K562 (cell line): ENCODE measurements at regions not wholly inside any gene's neighbourhood (a gene's known extent, or its start where the extent isn't known, plus 50 kb on each side); places are given as distances from the start of the nearest gene placed in this dataset.

ENCODE experiments used
- ATAC-seq: fragments of 200-7000 bp; cut with Tn5 transposase; 3 replicates; pipeline ENCODE4 v1.9.1; 2020; ENCODE audit warnings: moderate library complexity
- BruUV-seq: library from RNA; stranded (reverse); fragments of 400-500 nt; replicated peaks from 2 replicates; lab custom pipeline; 2021; lab: Mats Ljungman, UMichigan
- CTCF ChIA-PET: fragments of 300-600 bp; formaldehyde crosslinking; extraction: SDS; loops from one replicate; lab custom pipeline; 2021; ENCODE audit warnings: low intra/inter-chr PET ratio; lab: Yijun Ruan, JAX
- POLR2A ChIA-PET: fragments of 300-600, 350-650 bp; sonication (Branson Sonifier 250); formaldehyde crosslinking; extraction: SDS; loops from one replicate; lab custom pipeline; 2021; ENCODE audit warnings: antibody characterized with exemption, inconsistent platforms; lab: Yijun Ruan, JAX
- DNase-seq, 4 experiments: peaks; one replicate each; pipeline versions ENCODE4 v3.0.0 to v3.0.0-alpha.2; 2011 to 2018; ENCODE audit warnings: low spot score in 3 of 4, mixed read lengths in 3 of 4; ENCODE audit errors: extremely low read depth in 1 of 4
- FAIRE-seq: peaks from 2 replicates; lab custom pipeline; 2011; peaks lifted over from hg19 to GRCh38; lab: Jason Lieb, UNC
- H2AFZ ChIP-seq: 2 replicates; pipeline ENCODE4 v1.6.0; 2011; ENCODE audit warnings: low read depth, low read length, control low read depth, inconsistent platforms
- H3K27ac ChIP-seq: fragments of 200-600 bp; 3 replicates; pipeline ENCODE4 v1.8.0; 2011; ENCODE audit warnings: low read depth, mild to moderate bottlenecking, control low read depth, inconsistent platforms, low read length, moderate library complexity, mixed read lengths; ENCODE audit errors: extremely low read depth
- H3K27me3 ChIP-seq, 2 experiments: fragments of 300-600 bp in 1 of 2; 2 replicates in 1 of 2; 3 replicates in 1 of 2; pipeline versions ENCODE4 v1.6.0 to v1.8.0; 2011; ENCODE audit warnings: inconsistent platforms in 2 of 2, low read length in 2 of 2, mild to moderate bottlenecking in 1 of 2, mixed read lengths in 1 of 2, moderate library complexity in 1 of 2; ENCODE audit not compliant: control insufficient read depth in 2 of 2, insufficient read depth in 2 of 2
- H3K36me3 ChIP-seq: fragments of 300-600 bp; 3 replicates; pipeline ENCODE4 v1.8.0; 2011; ENCODE audit warnings: mild to moderate bottlenecking, low read length, inconsistent platforms; ENCODE audit not compliant: control insufficient read depth, insufficient read depth
- H3K4me1 ChIP-seq, 2 experiments: fragments of 200-600 bp in 1 of 2; replicated peaks in 1 of 2; 2 replicates in 1 of 2; 3 replicates in 1 of 2; pipeline versions ENCODE4 v1.5.1 to v1.8.0; 2011; ENCODE audit warnings: inconsistent platforms in 2 of 2, low read length in 2 of 2, mild to moderate bottlenecking in 1 of 2, mixed read lengths in 1 of 2, moderate library complexity in 1 of 2; ENCODE audit not compliant: control insufficient read depth in 2 of 2, insufficient read depth in 2 of 2
- H3K4me2 ChIP-seq: 2 replicates; pipeline ENCODE4 v1.6.1; 2011; ENCODE audit warnings: low read length, control low read depth, inconsistent platforms, mixed read lengths; ENCODE audit not compliant: insufficient read depth
- H3K4me3 ChIP-seq: fragments of 200-600 bp; sonication (generic), shearing (Covaris generic); 2 replicates; pipeline ENCODE4 v1.5.1; 2016; ENCODE audit warnings: control low read depth, inconsistent platforms
- H3K79me2 ChIP-seq: fragments of 200-600 bp; 3 replicates; pipeline ENCODE4 v1.8.0; 2011; ENCODE audit warnings: low read length, inconsistent platforms; ENCODE audit not compliant: control insufficient read depth, insufficient read depth
- H3K9ac ChIP-seq, 2 experiments: 2 replicates each; pipeline versions ENCODE4 v1.6.0 to v1.6.1; 2011; ENCODE audit warnings: low read depth in 2 of 2, low read length in 2 of 2, control low read depth in 1 of 2, inconsistent platforms in 1 of 2, mild to moderate bottlenecking in 1 of 2, mixed read lengths in 1 of 2; ENCODE audit not compliant: insufficient read depth in 1 of 2
- H3K9me1 ChIP-seq: one replicate; pipeline ENCODE4 v1.6.0; 2011; ENCODE audit warnings: inconsistent platforms, mild to moderate bottlenecking, low read length, moderate library complexity; ENCODE audit not compliant: control insufficient read depth, insufficient read depth
- H3K9me3 ChIP-seq: replicated peaks from 2 replicates; pipeline ENCODE4 v1.5.1; 2011; ENCODE audit warnings: low read depth, low read length, inconsistent platforms; ENCODE audit not compliant: control insufficient read depth, insufficient read depth
- H4K20me1 ChIP-seq: replicated peaks from 2 replicates; pipeline ENCODE4 v1.6.1; 2011; ENCODE audit warnings: low read length, inconsistent platforms, mixed read lengths; ENCODE audit not compliant: control insufficient read depth, insufficient read depth
- HMGN3 ChIP-seq: IDR thresholded peaks from 2 replicates; pipeline ENCODE4 v1.6.1; 2011; ENCODE audit warnings: borderline replicate concordance, low read depth, mild to moderate bottlenecking, mixed read lengths, low read length; ENCODE audit not compliant: insufficient read length; ENCODE audit errors: extremely low read depth
- JUND ChIP-seq, 2 experiments: IDR thresholded peaks; 2 replicates in 1 of 2; 3 replicates in 1 of 2; pipeline ENCODE4 v1.6.1; 2011; ENCODE audit warnings: borderline replicate concordance in 2 of 2, low read depth in 2 of 2, low read length in 2 of 2, improper control_type of control experiment in 1 of 2, missing biosample characterization in 1 of 2, missing genetic modification characterization in 1 of 2, missing genetic modification reagents in 1 of 2
- KAT8 ChIP-seq: fragments of 450-650 bp; IDR thresholded peaks from 2 replicates; pipeline ENCODE4 v1.6.1; 2016; ENCODE audit warnings: low read depth, mild to moderate bottlenecking
- MAFF ChIP-seq: IDR thresholded peaks from 2 replicates; pipeline ENCODE4 v1.6.1; 2012; ENCODE audit warnings: low read length, improper control_type of control experiment
- MLX ChIP-seq, 2 experiments: fragments of 450-650 bp in 1 of 2; sonication (generic) in 1 of 2; formaldehyde crosslinking; conservative IDR thresholded peaks; 2 replicates each; pipeline versions ENCODE4 v1.4.0 to v1.8.1; 2020 to 2022; ENCODE audit warnings: mild to moderate bottlenecking in 1 of 2, missing genetic modification reagents in 1 of 2
- RFX5 ChIP-seq: IDR thresholded peaks from 2 replicates; pipeline ENCODE4 v1.6.1; 2011; ENCODE audit warnings: low read depth, mild to moderate bottlenecking, improper control_type of control experiment, low read length
- SNRNP70 ChIP-seq: fragments of 200-400 bp; formaldehyde crosslinking; optimal IDR thresholded peaks from 2 replicates; pipeline ENCODE3; 2017; ENCODE audit warnings: low read depth, low read length
- SREBF1 ChIP-seq: fragments of 150-350 bp; IDR thresholded peaks from 2 replicates; pipeline ENCODE4 v1.6.1; 2014; ENCODE audit warnings: antibody characterized with exemption, low read depth, low read length, borderline replicate concordance
- SREBF2 ChIP-seq: sonication (generic); formaldehyde crosslinking; IDR thresholded peaks from 2 replicates; pipeline ENCODE4 v1.4.0; 2020; ENCODE audit warnings: mild to moderate bottlenecking, missing genetic modification reagents
- ZNF253 ChIP-seq: fragments of 250-450 bp; sonication (Bioruptor Pico); conservative IDR thresholded peaks from 2 replicates; pipeline ENCODE4 v1.6.1; 2021; ENCODE audit warnings: mild to moderate bottlenecking
- ZNF445 ChIP-seq: fragments of 250-450 bp; sonication (Bioruptor Pico); IDR thresholded peaks from 2 replicates; pipeline ENCODE4 v1.4.0; 2020; ENCODE audit warnings: low read depth, mild to moderate bottlenecking, moderate library complexity
- WGBS: fragments of 100-300 bp; shearing (Covaris generic); methylation state at CpG from one replicate; pipeline ENCODE4 v1.1.6; 2016; ENCODE audit warnings: low coverage, mixed read lengths; ENCODE audit not compliant: insufficient coverage; ENCODE audit errors: missing lambda C conversion rate; 5-methylcytosine and 5-hydroxymethylcytosine counted together
- in situ Hi-C: fragments of 300-500 bp; cut with MboI; formaldehyde crosslinking; loops from 4 replicates; pipeline ENCODE4 v1.15.0; 2018; ENCODE audit warnings: inconsistent platforms, mixed read lengths
- intact Hi-C: fragments of 100-400 bp; cut with micrococcal nuclease; formaldehyde crosslinking; loops from 2 replicates; pipeline ENCODE4 v1.14.2; 2022

DNA sequence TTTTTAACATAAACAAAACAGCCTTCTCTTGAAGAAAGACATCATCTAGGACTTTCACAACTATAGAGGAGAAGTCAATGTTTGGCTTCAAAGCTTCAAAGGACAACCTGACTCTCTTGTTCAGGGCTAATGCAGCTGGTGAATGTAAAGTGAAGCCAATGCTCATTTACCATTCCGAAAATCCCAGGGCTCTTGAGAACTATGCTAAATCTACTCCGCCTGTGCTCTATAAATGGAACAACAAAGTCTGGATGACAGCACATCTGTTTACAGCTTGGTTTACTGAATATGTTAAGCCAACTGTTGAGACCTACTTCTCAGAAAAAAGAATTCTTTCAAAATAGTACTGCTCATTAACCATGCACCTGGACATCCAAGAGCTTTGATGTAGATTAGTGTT, 259.8 kb upstream of the NR5A2 start:
- H3K27ac ChIP-seq, result no peak overlapping the region
- H3K4me1 ChIP-seq, result no peaks in the 10 kb centered on the region
- no peak overlapping the region for H3K4me3 ChIP-seq
- H3K9me3 ChIP-seq, result no peaks in the 10 kb centered on the region
- H3K27me3 ChIP-seq, result no peaks in the 10 kb centered on the region
- ChIA-PET CTCF (no interaction called here), POLR2A (no interaction called here)
- H3K36me3 ChIP-seq, result no peaks in the 10 kb centered on the region
- no peaks in the 10 kb centered on the region for H4K20me1 ChIP-seq
- no peaks in the 10 kb centered on the region for H3K79me2 ChIP-seq
- H3K9ac ChIP-seq, result no peak overlapping the region
- DNase-seq (no peak), FAIRE-seq (no peak), ATAC-seq (no peak)
- WGBS, result 0% methylated on average over 2 of the region's 2 CpGs
- in situ Hi-C loops, result no loop called here
- no peak overlapping the region for H2AFZ ChIP-seq
- no peaks in the 10 kb centered on the region for H3K9me1 ChIP-seq
- TF ChIP-seq HMGN3 (no peak), ZNF445 (no peak), JUND (IDR thresholded peaks at IDR 0.05; ENCODE audit: borderline replicate concordance, low read depth, low read length) (no peak), JUND (tag; IDR thresholded peaks at IDR 0.05; ENCODE audit: borderline replicate concordance, low read depth, low read length) (no peak), MLX (CRISPR knock-in tag; conservative IDR thresholded peaks at IDR 0.05) (no peak), SNRNP70 (no peak), RFX5 (no peak), MAFF (no peak), SREBF1 (no peak), ZNF253 (CRISPR knock-in tag) (no peak), SREBF2 (no peak), KAT8 (no peak)
- intact Hi-C loops, result no loop called here
- H3K4me2 ChIP-seq, result no peak overlapping the region
- no TSS peak for BruUV-seq
